Nephron (organoid): ENCODE measurements at regions not wholly inside any gene's neighbourhood (a gene's known extent, or its start where the extent isn't known, plus 50 kb on each side); places are given as distances from the start of the nearest gene placed in this dataset.
"Not testable (repeated sequence)": the region's sequence is repeated elsewhere in the genome, so short reads cannot be mapped to it uniquely, and the experiment has no call there.

ENCODE experiments used
- H3K27ac Mint-ChIP-seq, 3 experiments: 2 replicates each; pipeline ENCODE4 v1.8.0; 2020; ENCODE audit warnings: mixed read lengths in 3 of 3, mild to moderate bottlenecking in 2 of 3, moderate library complexity in 1 of 3
- H3K27me3 Mint-ChIP-seq: 2 replicates; pipeline ENCODE4 v1.8.0; 2021; ENCODE audit warnings: low read depth, mild to moderate bottlenecking, moderate library complexity, mixed read lengths
- H3K36me3 Mint-ChIP-seq: 2 replicates; pipeline ENCODE4 v1.8.0; 2020; ENCODE audit warnings: low read depth, mixed read lengths
- H3K4me1 Mint-ChIP-seq: 2 replicates; pipeline ENCODE4 v1.8.0; 2020; ENCODE audit warnings: mixed read lengths
- H3K4me3 Mint-ChIP-seq, 3 experiments: 2 replicates each; pipeline ENCODE4 v1.8.0; 2020; ENCODE audit warnings: mild to moderate bottlenecking in 3 of 3, mixed read lengths in 3 of 3, moderate library complexity in 2 of 3
- H3K9me3 Mint-ChIP-seq: 2 replicates; pipeline ENCODE4 v1.8.0; 2020; ENCODE audit warnings: mixed read lengths
- CTCF ChIP-seq, 3 experiments: fragments of 200-600 bp; sonication (generic); IDR thresholded peaks; one replicate each; pipeline ENCODE4 v1.5.0; 2021; ENCODE audit warnings: antibody characterized with exemption in 3 of 3; ENCODE audit not compliant: unreplicated experiment in 3 of 3

GRCh38 chr22:33129621-33130020 lies 71.4 kb upstream of the SYN3 start:
- no peak for TF ChIP-seq CTCF (IDR thresholded peaks at IDR 0.05; ENCODE audit: unreplicated experiment in 3 of 3)
- no peaks in the 10 kb centered on the region for H3K36me3 Mint-ChIP-seq
- no peak overlapping the region for H3K4me3 Mint-ChIP-seq
- no peak overlapping the region for H3K27ac Mint-ChIP-seq
- H3K9me3 Mint-ChIP-seq, result no peaks in the 10 kb centered on the region
- no peaks in the 10 kb centered on the region for H3K4me1 Mint-ChIP-seq
- H3K27me3 Mint-ChIP-seq, result peaks cover 9% of the 10 kb centered on the region

DNA sequence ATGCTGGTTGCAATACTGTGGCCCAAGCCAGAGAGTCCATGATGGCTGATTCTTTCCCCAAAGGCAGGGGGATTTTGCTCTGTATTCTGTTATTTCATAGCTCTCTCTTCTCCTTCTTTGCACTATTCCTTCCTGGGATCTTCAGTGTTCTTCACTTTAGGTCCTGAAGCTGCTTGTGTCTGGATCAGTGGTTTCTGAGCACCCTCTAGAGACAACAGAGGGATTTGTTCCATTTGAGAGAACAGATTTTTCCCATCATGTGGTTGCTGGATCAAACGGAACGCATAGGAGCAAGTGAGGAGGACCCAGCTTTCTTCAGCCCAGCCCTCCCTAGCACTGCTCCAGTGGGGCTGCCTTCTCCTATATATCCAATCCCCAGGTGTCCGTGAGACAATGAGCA lies 68.7 kb upstream of the SYN3 start:
- H3K27ac Mint-ChIP-seq, result no peak overlapping the region
- H3K4me1 Mint-ChIP-seq, result no peaks in the 10 kb centered on the region
- H3K9me3 Mint-ChIP-seq, result no peaks in the 10 kb centered on the region

DNA sequence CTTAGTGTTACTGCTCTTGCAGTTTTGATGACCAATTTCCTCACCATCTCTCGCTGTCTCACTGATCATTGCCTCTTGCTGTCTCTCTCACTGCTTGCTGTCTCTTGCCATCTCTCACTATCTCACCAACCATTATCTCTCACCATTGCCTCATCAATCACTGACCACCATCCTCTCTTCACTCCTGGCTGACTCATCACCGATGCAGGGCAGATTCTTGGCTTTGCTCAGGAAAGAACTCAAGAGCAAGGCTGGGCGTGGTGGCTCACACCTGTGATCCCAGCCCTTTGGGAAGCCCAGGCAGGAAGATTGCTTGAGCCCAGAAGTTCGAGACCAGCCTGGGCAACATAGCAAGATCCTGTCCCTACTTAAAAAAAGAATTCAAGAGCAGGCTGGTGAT lies 66.3 kb upstream of the SYN3 start:
- Mint-ChIP-seq H3K27me3 (peaks cover 13% of the 10 kb centered on the region), H3K4me3 (no peak overlapping the region), H3K9me3 (no peaks in the 10 kb centered on the region), H3K27ac (no peak overlapping the region), H3K4me1 (no peaks in the 10 kb centered on the region), H3K36me3 (no peaks in the 10 kb centered on the region)
- TF ChIP-seq CTCF (IDR thresholded peaks at IDR 0.05; ENCODE audit: unreplicated experiment in 3 of 3), result no peak

More for the DNA sequence above, 68.7 kb upstream of the SYN3 start:
- Mint-ChIP-seq H3K27me3 (peaks cover 9% of the 10 kb centered on the region), H3K4me3 (no peak overlapping the region), H3K36me3 (no peaks in the 10 kb centered on the region)
- peak; percentile 41 to 50 (median 47) for TF ChIP-seq CTCF (IDR thresholded peaks at IDR 0.05; ENCODE audit: unreplicated experiment in 3 of 3)

GRCh38 chr22:33122439-33122838 lies 64.3 kb upstream of the SYN3 start:
- not testable (repeated sequence) for H3K36me3 Mint-ChIP-seq, H3K4me1 Mint-ChIP-seq, H3K4me3 Mint-ChIP-seq, H3K9me3 Mint-ChIP-seq, H3K27ac Mint-ChIP-seq
- peaks cover 13% of the 10 kb centered on the region for H3K27me3 Mint-ChIP-seq

- Mint-ChIP-seq H3K9me3 (no peaks in the 10 kb centered on the region), H3K4me3 (no peak overlapping the region), H3K4me1 (peaks cover 8% of the 10 kb centered on the region), H3K27ac (no peak overlapping the region), H3K36me3 (no peaks in the 10 kb centered on the region), H3K27me3 (peaks cover 4% of the 10 kb centered on the region)
- TF ChIP-seq CTCF (IDR thresholded peaks at IDR 0.05; ENCODE audit: unreplicated experiment in 3 of 3), result no peak
Observed at GRCh38 chr22:33119044-33119443, 60.9 kb upstream of the SYN3 start.

DNA sequence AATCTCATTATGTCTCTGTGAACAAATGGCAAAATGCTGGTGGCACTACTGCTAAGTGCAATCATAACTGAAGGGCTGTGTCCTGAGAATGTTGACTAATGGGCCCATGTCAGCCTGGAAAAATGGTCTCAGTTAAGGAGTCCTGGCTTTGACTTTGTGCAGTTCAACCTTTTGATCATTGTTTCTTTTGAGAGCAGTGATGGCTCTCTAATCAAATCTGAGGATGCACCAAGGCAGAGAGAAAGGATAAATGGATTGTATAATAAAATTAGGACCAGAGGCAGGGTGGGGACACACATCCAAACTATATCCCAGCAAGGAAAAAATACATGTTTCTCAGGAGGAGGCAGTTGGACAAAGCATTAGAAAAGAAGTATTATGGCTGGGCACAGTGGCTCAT lies 59.6 kb upstream of the SYN3 start:
- Mint-ChIP-seq H3K36me3 (no peaks in the 10 kb centered on the region), H3K27me3 (peaks cover 4% of the 10 kb centered on the region), H3K4me3 (no peak overlapping the region)

More for the DNA sequence above, 59.6 kb upstream of the SYN3 start:
- Mint-ChIP-seq H3K9me3 (no peaks in the 10 kb centered on the region), H3K27ac (no peak overlapping the region), H3K4me1 (peaks cover 10% of the 10 kb centered on the region)
- no peak for TF ChIP-seq CTCF (IDR thresholded peaks at IDR 0.05; ENCODE audit: unreplicated experiment in 3 of 3)
